Stromal cell of bone marrow (primary cell): ENCODE measurements at regions not wholly inside any gene's neighbourhood (a gene's known extent, or its start where the extent isn't known, plus 50 kb on each side); places are given as distances from the start of the nearest gene placed in this dataset.

Experiments
- DNase-seq: peaks from one replicate; pipeline ENCODE4 v3.0.0-alpha.2; 2012; ENCODE audit warnings: low read depth

- DNase-seq: no peak
Measured at GRCh38 chr5:2532809-2533208, 218.7 kb downstream of the IRX2 start.

GRCh38 chr5:2531318-2531717 lies 220.2 kb downstream of the IRX2 start:
- DNase-seq: no peak

- DNase-seq: no peak
Measured at GRCh38 chr5:2530609-2531008, 220.9 kb downstream of the IRX2 start.

GRCh38 chr5:2529371-2530092 lies 221.9 kb downstream of the IRX2 start:
- no peak for DNase-seq

GRCh38 chr5:2525351-2525750 lies 226.1 kb downstream of the IRX2 start:
- DNase-seq: no peak

- no peak for DNase-seq
Measured at GRCh38 chr5:2524620-2525019, 226.9 kb downstream of the IRX2 start.

GRCh38 chr5:2523180-2523579 lies 228.3 kb downstream of the IRX2 start:
- DNase-seq: no peak

- no peak for DNase-seq
Measured at GRCh38 chr5:2522372-2522771, 229.1 kb downstream of the IRX2 start.

GRCh38 chr5:2519153-2519552 lies 232.3 kb downstream of the IRX2 start:
- no peak for DNase-seq

- no peak for DNase-seq
Measured at GRCh38 chr5:2517451-2517850, 234.0 kb downstream of the IRX2 start.

GRCh38 chr5:2515180-2515764 lies 236.2 kb downstream of the IRX2 start:
- DNase-seq: no peak

- no peak for DNase-seq
Measured at GRCh38 chr5:2514484-2514883, 237.0 kb downstream of the IRX2 start.

GRCh38 chr5:2511706-2512105 lies 239.8 kb downstream of the IRX2 start:
- DNase-seq: no peak

GRCh38 chr5:2511126-2511525 lies 240.4 kb downstream of the IRX2 start:
- no peak for DNase-seq

- DNase-seq: no peak
Measured at GRCh38 chr5:2509527-2509926, 241.9 kb downstream of the IRX2 start.

- no peak for DNase-seq
Measured at GRCh38 chr5:2508514-2508913, 243.0 kb downstream of the IRX2 start.

GRCh38 chr5:2507611-2508010 lies 243.9 kb downstream of the IRX2 start:
- DNase-seq: no peak

- no peak for DNase-seq
Measured at GRCh38 chr5:2506603-2507002, 244.9 kb downstream of the IRX2 start.

GRCh38 chr5:2505217-2505616 lies 246.3 kb downstream of the IRX2 start:
- DNase-seq: no peak

- DNase-seq: no peak
Measured at GRCh38 chr5:2502970-2503594, 248.4 kb downstream of the IRX2 start.

GRCh38 chr5:2499917-2500316 lies 251.6 kb downstream of the IRX2 start:
- no peak for DNase-seq

- DNase-seq: no peak
Measured at GRCh38 chr5:2496891-2497290, 254.6 kb downstream of the IRX2 start.

- no peak for DNase-seq
Measured at GRCh38 chr5:2496126-2496525, 255.4 kb downstream of the IRX2 start.

GRCh38 chr5:2493356-2493755 lies 258.1 kb downstream of the IRX2 start:
- no peak for DNase-seq
